ENCODE measurements at regions not wholly inside any gene's neighbourhood (a gene's known extent, or its start where the extent isn't known, plus 50 kb on each side); places are given as distances from the start of the nearest gene placed in this dataset.
A peak's percentile ranks its signal among the peaks of the same experiment; 100 is the strongest.

GRCh38 chr9:86792136-86792535 lies 155.2 kb downstream of the GAS1 start:
- H3K27ac ChIP-seq (ENCODE audit: low read depth in 2 of 2, low read length in 1 of 2), result no peak overlapping the region
- no peaks in the 10 kb centered on the region for H3K79me2 ChIP-seq (ENCODE audit: insufficient read depth)
- peaks cover 9 to 14% of the 10 kb centered on the region in 2 experiments; a peak in 3 of 4 replicates for H3K4me1 ChIP-seq (ENCODE audit: control insufficient read depth in 1 of 2, insufficient read depth in 2 of 2, low read depth in 1 of 2, low read length in 1 of 2)
- H3K4me3 ChIP-seq (ENCODE audit: low read depth in 2 of 2, low read length in 1 of 2), result no peak overlapping the region
- TF ChIP-seq JUND (IDR thresholded peaks at IDR 0.05), result peak; percentile 86
- TF ChIP-seq TCF12 (IDR thresholded peaks at IDR 0.05), result peak; percentile 68
- TF ChIP-seq FOSL2 (IDR thresholded peaks at IDR 0.05; ENCODE audit: borderline replicate concordance, low read depth), result peak; percentile 94
- TF ChIP-seq RXRA (IDR thresholded peaks at IDR 0.05; ENCODE audit: borderline replicate concordance, low read depth), result peak; percentile 58; the same call in 1 of the 2 replicates
- TF ChIP-seq EP300 (IDR thresholded peaks at IDR 0.05; ENCODE audit: borderline replicate concordance in 1 of 2, low read depth in 1 of 2, low read length in 1 of 2), result peak in 1 of 2 experiments; percentile 33; a peak in 1 of 4 replicates
- no peak for TF ChIP-seq FOXJ3 (CRISPR knock-in tag; IDR thresholded peaks at IDR 0.05)
- no peak for TF ChIP-seq YY1 (IDR thresholded peaks at IDR 0.05; ENCODE audit: low read depth)
- no peaks in the 10 kb centered on the region for H3F3A ChIP-seq (replicated peaks; ENCODE audit: insufficient read depth)
- no peak overlapping the region for H2AFZ ChIP-seq (ENCODE audit: low read depth)
- H3K27me3 ChIP-seq (ENCODE audit: insufficient read depth), result no peaks in the 10 kb centered on the region
- H4K20me1 ChIP-seq (ENCODE audit: insufficient read depth), result no peaks in the 10 kb centered on the region
- no peak overlapping the region for H3K9ac ChIP-seq
- DNase-seq, result no peak
- no peak overlapping the region for H3K4me2 ChIP-seq
- CTCF ChIA-PET, result no interaction called here
- no peaks in the 10 kb centered on the region for H3K9me3 ChIP-seq
- 28% methylated on average over 3 of the region's 3 CpGs for WGBS (ENCODE audit: low lambda C conversion rate)
- no peaks in the 10 kb centered on the region for H3K36me3 ChIP-seq (replicated peaks in 1 of 2; ENCODE audit: control insufficient read depth in 1 of 2, insufficient read depth in 2 of 2, low read length in 1 of 2)
- no peaks in the 10 kb centered on the region for H3K9me2 ChIP-seq
- POLR2A ChIA-PET, result no interaction called here

- Histone ChIP-seq H3K9ac (no peak overlapping the region), H3F3A (replicated peaks; ENCODE audit: insufficient read depth) (no peaks in the 10 kb centered on the region), H3K4me3 (ENCODE audit: low read depth in 2 of 2, low read length in 1 of 2) (no peak overlapping the region), H3K79me2 (ENCODE audit: insufficient read depth) (no peaks in the 10 kb centered on the region), H3K36me3 (replicated peaks in 1 of 2; ENCODE audit: control insufficient read depth in 1 of 2, insufficient read depth in 2 of 2, low read length in 1 of 2) (no peaks in the 10 kb centered on the region), H3K9me3 (no peaks in the 10 kb centered on the region), H3K4me1 (ENCODE audit: control insufficient read depth in 1 of 2, insufficient read depth in 2 of 2, low read depth in 1 of 2, low read length in 1 of 2) (peaks cover 8 to 12% of the 10 kb centered on the region in 2 experiments; a peak in 3 of 4 replicates), H4K20me1 (ENCODE audit: insufficient read depth) (no peaks in the 10 kb centered on the region), H3K27me3 (ENCODE audit: insufficient read depth) (no peaks in the 10 kb centered on the region), H3K27ac (ENCODE audit: low read depth in 2 of 2, low read length in 1 of 2) (no peak overlapping the region), H3K9me2 (no peaks in the 10 kb centered on the region), H2AFZ (ENCODE audit: low read depth) (no peak overlapping the region), H3K4me2 (no peak overlapping the region)
- WGBS (ENCODE audit: low lambda C conversion rate), result 78% methylated on average over 4 of the region's 4 CpGs
- POLR2A ChIA-PET, result no interaction called here
- TF ChIP-seq NFIC (IDR thresholded peaks at IDR 0.05; ENCODE audit: borderline replicate concordance) (no peak), EZH2phosphoT487 (IDR thresholded peaks at IDR 0.05; ENCODE audit: borderline replicate concordance, low read depth) (no peak), GATA2 (CRISPR knock-in tag; IDR thresholded peaks at IDR 0.05) (no peak), FOXJ3 (CRISPR knock-in tag; IDR thresholded peaks at IDR 0.05) (no peak), PBX3 (IDR thresholded peaks at IDR 0.05) (no peak), TAF1 (IDR thresholded peaks at IDR 0.05; ENCODE audit: borderline replicate concordance, low read depth, low read length) (no peak), IRF3 (IDR thresholded peaks at IDR 0.05; ENCODE audit: low read depth, low read length) (no peak), MXI1 (IDR thresholded peaks at IDR 0.05; ENCODE audit: low read depth, low read length) (no peak), USF1 (IDR thresholded peaks at IDR 0.05; ENCODE audit: borderline replicate concordance, low read depth) (no peak), FOSL2 (IDR thresholded peaks at IDR 0.05; ENCODE audit: borderline replicate concordance, low read depth) (no peak), JUND (IDR thresholded peaks at IDR 0.05) (no peak), MEF2A (IDR thresholded peaks at IDR 0.05; ENCODE audit: borderline replicate concordance, low read depth) (no peak), YY1 (IDR thresholded peaks at IDR 0.05; ENCODE audit: low read depth) (no peak), USF2 (IDR thresholded peaks at IDR 0.05; ENCODE audit: borderline replicate concordance, low read depth, low read length) (no peak)
- DNase-seq, result no peak
- CTCF ChIA-PET, result interaction anchor here (1.3 kb wide), 1 partner anchor 534 kb away, joined by 3 read pairs; no protein-coding TSS in a partner anchor
Observed at GRCh38 chr9:86790805-86791204, 156.5 kb downstream of the GAS1 start.

Measured in SK-N-SH (cell line).